GM12865 (cell line): ENCODE measurements at regions not wholly inside any gene's neighbourhood (a gene's known extent, or its start where the extent isn't known, plus 50 kb on each side); places are given as distances from the start of the nearest gene placed in this dataset.

ENCODE experiments used
- DNase-seq: peaks from one replicate; pipeline ENCODE4 v3.0.0; 2010; ENCODE audit warnings: low read depth
- H3K4me3 ChIP-seq: 2 replicates; pipeline ENCODE4 v1.5.1; 2011; ENCODE audit warnings: mild to moderate bottlenecking, low read depth, low read length, control low read depth
- CTCF ChIP-seq: IDR thresholded peaks from 2 replicates; pipeline ENCODE4 v1.5.1; 2011; ENCODE audit warnings: low read length, control low read depth, low read depth, inconsistent platforms; ENCODE audit not compliant: insufficient read depth; ENCODE audit errors: missing control alignments

DNA sequence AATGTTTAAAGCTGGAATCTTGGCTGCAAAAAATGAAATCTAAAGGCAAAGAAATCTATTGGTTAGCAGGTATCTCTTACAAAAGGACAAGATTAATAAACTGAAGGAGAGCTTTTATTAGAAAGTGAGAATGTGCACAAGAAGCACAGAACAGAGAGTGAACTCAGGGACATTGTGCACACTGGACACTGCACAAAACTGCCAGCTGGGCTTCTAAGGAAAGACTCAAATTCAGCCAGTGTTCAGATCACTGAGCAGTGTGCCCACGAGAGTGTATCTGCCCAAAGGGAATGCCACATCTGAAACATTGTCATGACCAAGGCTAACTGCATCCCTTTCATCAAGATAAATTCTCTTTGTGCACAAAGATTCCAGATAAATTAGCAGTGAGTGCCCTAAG lies 129.7 kb upstream of the KCNH7 start:
- H3K4me3 ChIP-seq = no peak overlapping the region
- no peak for DNase-seq
- no peak for TF ChIP-seq CTCF

GRCh38 chr2:162967811-162968210 lies 129.2 kb upstream of the KCNH7 start:
- H3K4me3 ChIP-seq = no peak overlapping the region
- TF ChIP-seq CTCF = no peak
- DNase-seq = no peak

DNA sequence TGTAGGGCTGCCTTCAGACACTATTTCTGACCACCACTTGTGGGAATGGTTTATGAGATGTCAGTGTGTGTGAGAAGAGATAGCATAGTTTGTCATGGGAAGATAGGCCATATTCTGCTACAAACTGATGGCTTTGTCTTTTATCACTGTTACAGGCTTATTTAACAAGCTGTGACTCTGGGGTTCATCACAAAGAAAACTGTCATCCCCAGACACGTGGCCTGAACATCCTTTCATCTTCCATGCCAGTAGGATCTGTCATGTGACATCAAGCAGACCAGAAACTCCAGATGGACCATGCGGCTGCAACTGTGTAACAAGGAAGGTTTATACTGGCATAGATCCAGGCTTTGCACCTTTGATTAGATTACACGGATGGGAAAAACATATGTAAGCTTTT lies 128.6 kb upstream of the KCNH7 start:
- no peak for DNase-seq
- TF ChIP-seq CTCF = no peak
- no peak overlapping the region for H3K4me3 ChIP-seq

- H3K4me3 ChIP-seq = no peak overlapping the region
- no peak for TF ChIP-seq CTCF
- DNase-seq = no peak
These were observed 126.6 kb upstream of the KCNH7 start for GRCh38 chr2:162965191-162965590.

DNA sequence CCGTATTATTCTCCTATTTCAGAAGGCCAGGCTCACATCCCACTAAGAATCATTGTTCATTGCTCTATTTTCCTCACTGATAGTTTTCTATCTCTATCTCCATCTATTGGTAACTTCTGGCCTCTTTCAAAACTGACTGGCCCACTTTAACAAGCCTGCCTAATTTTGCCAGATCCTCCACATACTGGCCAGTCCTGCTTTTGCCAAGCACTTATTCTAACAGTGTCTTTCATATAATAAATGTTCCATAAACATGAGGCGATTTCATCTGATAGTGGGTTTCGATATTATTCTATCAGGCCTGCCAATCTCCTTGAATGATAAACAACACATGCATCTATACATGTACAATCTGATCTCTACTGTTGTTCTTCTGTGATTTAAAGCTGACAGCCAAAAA lies 125.9 kb upstream of the KCNH7 start:
- no peak for TF ChIP-seq CTCF
- DNase-seq = no peak
- no peak overlapping the region for H3K4me3 ChIP-seq

DNA sequence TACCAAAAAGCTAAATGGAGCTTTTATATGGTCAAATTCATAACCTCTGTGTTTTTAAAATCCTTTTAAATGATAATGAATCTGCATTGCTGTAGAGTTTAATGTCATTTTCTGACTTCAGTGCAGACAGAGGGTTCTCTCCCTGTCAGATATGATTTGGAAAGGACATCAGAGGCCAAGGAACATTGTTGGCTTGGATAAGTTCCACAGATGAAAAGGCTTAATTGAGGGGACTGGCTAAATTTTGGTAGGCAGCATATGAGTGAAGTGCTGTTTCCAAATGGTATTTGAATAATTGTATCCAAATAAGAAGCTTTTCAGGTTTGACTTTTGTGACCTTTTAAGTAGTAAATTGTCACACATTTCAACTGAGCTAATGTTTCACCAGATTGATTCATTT lies 124.6 kb upstream of the KCNH7 start:
- no peak for DNase-seq
- TF ChIP-seq CTCF = no peak
- H3K4me3 ChIP-seq = no peak overlapping the region

DNA sequence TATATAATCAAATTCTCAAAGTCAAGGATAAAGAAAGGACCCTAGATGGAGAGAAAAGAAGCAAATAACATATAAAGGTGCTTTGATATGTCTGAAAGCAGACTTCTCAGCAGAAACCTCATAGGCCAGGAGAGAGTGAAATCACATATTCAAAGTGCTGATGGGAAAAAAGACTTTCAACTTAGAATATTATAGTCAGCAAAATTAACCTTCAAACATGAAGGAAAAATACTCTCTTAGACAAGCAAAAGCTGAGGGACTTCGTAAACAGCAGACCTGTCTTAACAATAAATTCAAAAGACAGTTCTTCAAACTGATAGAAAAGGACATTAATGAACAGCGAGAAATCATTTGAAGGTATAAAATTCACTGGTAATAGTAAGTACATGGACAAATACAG lies 107.2 kb upstream of the KCNH7 start:
- no peak for TF ChIP-seq CTCF
- no peak overlapping the region for H3K4me3 ChIP-seq
- DNase-seq = no peak
